Cardiac fibroblast (primary cell): ENCODE measurements at regions not wholly inside any gene's neighbourhood (a gene's known extent, or its start where the extent isn't known, plus 50 kb on each side); places are given as distances from the start of the nearest gene placed in this dataset.
A peak's percentile ranks its signal among the peaks of the same experiment; 100 is the strongest.

ENCODE experiments used
- DNase-seq, 2 donors: peaks; one replicate each; pipeline versions ENCODE4 v3.0.0 to v3.0.0-alpha.2; 2010; ENCODE audit warnings: low read depth in 2 of 2
- H3K4me3 ChIP-seq, 2 donors: replicated peaks in 1 of 2; 1 replicate in 1 of 2; 2 replicates in 1 of 2; pipeline ENCODE4 v1.5.1; 2011; ENCODE audit warnings: low read depth in 2 of 2, low read length in 2 of 2, mild to moderate bottlenecking in 2 of 2, moderate library complexity in 1 of 2
- TF ChIP-seq, protein P1 (sequence below): IDR thresholded peaks from one replicate; pipeline ENCODE4 v1.5.1; 2011; ENCODE audit warnings: low read depth, mild to moderate bottlenecking, low read length, inconsistent platforms

DNA sequence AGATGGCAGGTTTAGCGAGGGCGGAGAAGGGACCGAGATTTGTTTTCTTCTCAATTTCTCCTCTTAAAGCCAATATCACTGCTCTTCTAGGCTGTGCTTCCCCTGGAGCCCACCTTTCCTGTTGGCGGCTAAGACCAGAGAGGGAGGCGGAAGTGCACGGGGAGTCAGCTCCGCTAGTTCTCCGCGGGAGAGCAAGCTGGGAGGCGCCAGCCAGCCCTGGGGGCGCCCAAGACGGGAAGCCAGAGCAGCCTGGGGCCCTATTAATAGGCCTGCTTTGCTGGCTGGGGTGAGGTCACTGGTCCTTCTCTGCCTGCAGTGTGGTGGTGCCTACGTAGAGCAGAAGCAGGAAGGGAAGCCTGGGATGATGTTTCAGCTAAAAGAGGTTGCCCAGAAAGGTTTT lies 61.6 kb downstream of the LSM5 start:
- TF ChIP-seq, protein P1, sequence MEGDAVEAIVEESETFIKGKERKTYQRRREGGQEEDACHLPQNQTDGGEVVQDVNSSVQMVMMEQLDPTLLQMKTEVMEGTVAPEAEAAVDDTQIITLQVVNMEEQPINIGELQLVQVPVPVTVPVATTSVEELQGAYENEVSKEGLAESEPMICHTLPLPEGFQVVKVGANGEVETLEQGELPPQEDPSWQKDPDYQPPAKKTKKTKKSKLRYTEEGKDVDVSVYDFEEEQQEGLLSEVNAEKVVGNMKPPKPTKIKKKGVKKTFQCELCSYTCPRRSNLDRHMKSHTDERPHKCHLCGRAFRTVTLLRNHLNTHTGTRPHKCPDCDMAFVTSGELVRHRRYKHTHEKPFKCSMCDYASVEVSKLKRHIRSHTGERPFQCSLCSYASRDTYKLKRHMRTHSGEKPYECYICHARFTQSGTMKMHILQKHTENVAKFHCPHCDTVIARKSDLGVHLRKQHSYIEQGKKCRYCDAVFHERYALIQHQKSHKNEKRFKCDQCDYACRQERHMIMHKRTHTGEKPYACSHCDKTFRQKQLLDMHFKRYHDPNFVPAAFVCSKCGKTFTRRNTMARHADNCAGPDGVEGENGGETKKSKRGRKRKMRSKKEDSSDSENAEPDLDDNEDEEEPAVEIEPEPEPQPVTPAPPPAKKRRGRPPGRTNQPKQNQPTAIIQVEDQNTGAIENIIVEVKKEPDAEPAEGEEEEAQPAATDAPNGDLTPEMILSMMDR: no peak

DNA sequence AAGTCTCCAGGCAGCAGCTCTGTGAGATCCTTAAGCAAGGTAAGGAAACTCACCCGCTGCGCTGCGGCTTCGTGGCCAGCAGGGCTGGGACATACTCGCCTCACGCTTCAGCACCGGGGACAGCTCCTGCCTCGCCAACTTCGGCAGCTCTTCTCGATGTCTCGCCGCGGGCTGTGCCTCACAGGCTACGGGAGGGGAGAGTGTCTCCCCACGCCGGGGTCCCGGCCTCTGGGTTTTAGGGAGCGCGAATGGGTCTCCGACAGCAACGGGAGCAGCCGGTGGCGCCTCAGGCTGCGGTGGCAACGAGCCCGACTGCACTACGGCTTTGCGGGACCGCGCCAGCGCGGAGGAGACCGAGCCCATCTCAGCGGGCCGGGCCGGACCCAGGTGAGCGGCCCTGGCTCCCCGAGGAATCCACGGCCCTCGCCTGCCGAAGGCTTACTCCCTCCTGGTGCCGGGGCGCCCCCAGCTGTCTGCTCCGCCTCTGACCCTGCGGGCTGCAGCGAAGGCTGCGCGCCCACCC lies 62.4 kb downstream of the LSM5 start:
- no peak overlapping the region for H3K4me3 ChIP-seq
- TF ChIP-seq, protein P1: peak; percentile 72
- peak; percentile 84 to 85 for DNase-seq

More for the DNA sequence above, 61.6 kb downstream of the LSM5 start:
- no peak for DNase-seq
- no peak overlapping the region for H3K4me3 ChIP-seq

DNA sequence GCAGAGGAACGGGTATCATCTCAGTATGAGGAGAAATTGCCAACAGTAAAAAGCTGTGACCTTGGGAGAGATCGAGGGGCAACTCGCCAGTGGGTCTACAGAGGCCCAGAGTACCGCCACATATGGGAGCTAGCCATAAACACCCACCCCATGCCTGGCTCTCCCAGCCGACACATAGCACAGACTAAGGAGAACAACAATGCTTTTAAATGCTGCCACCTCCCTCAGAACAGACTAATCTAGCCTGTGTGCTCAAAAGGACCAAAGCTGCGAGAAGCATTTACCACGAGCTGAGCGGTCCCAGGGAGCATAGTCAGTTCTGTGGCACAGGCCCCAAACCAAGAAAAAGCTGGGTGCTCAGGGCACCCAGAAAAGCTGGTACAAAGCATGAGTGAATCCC lies 73.3 kb downstream of the LSM5 start:
- TF ChIP-seq, protein P1: no peak
- no peak overlapping the region for H3K4me3 ChIP-seq
- DNase-seq: no peak

DNA sequence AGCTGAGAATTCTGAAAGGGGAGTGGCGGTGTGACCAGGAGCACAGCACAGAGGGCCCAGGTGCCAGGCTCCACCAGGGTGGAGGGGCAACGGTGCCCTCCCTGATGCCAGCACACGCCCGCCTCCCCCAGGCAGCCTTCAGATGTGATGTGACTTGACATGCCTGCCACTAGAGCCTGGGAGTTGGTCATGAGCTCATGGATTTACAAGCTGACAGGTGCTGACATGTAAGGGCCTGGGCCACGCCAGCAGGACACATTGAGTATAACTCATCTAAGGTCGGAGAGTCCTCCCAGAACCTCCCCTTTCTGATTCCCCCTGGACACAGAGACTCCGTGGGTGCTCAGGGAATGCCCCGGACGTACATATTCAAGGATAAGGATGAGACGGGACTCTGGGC lies 74.2 kb downstream of the LSM5 start:
- DNase-seq: no peak
- TF ChIP-seq, protein P1: no peak
- no peak overlapping the region for H3K4me3 ChIP-seq

DNA sequence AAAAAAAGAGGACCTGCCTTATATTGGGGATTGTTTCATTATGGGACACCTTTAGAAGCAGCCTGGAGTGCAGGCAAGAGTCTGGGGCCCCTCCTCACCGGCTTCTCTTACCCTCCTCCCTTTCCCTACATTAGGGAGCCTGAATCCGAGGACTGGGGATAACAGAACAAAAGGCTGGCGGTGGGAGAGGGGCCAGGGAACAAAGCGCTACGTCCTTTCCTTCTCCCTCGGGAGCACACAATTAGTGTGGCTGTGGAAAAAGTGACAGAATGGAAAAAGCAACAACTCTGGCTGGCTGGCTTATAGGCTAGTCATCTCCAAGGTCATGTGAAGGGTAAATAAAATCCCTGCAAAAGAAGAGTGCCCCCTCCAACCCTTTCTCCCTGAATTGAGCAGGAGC lies 74.7 kb downstream of the LSM5 start:
- TF ChIP-seq, protein P1: no peak
- no peak overlapping the region for H3K4me3 ChIP-seq
- no peak for DNase-seq

DNA sequence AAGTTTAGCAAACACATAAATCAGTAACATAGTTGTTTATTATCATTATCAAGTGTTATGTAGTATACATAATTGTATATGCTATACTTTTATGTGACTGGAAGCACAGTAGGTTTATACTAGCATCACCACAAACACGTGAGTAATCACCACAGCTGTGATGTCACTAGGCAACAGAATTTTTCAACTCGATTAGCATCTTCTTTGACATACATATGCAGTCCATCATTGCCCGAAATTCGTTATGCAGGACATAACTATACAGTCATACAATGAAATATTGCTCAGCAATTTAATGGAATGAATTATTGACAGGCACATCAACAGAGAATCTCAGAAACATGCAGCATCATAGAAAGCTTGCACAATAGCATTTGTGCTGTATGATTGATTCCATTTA lies 77.7 kb downstream of the LSM5 start:
- DNase-seq: no peak
- TF ChIP-seq, protein P1: no peak
- no peak overlapping the region for H3K4me3 ChIP-seq

DNA sequence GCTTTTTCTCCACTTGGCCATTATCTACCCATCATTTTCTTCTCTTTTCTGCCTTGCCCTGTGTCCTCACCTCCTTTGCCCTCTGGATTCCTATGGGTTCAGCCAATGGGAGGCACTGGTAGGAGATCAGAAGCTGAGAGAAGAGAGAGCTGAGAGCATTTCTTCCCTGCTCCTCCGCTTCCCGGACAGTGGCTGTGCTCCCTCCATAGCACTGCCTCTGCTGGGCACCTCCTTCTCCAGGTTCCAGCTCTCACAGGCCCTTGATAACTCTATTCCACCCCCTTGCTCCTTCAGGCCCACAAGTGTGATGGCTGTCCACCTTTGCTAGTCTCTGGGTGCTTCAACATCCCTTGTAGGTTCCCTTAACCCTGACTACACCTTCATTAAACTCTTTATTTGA lies 79.6 kb downstream of the LSM5 start:
- H3K4me3 ChIP-seq: no peak overlapping the region
- TF ChIP-seq, protein P1: no peak
- DNase-seq: no peak
